NT2/D1 (cell line): ENCODE measurements at regions not wholly inside any gene's neighbourhood (a gene's known extent, or its start where the extent isn't known, plus 50 kb on each side); places are given as distances from the start of the nearest gene placed in this dataset.

Experiments
- SUZ12 ChIP-seq: IDR thresholded peaks from 2 replicates; pipeline ENCODE4 v1.6.1; 2011; ENCODE audit not compliant: insufficient read length, insufficient read depth; ENCODE audit errors: extremely low read depth
- YY1 ChIP-seq: IDR thresholded peaks from 2 replicates; pipeline ENCODE4 v1.6.1; 2011; ENCODE audit not compliant: insufficient read length, insufficient read depth
- ZNF274 ChIP-seq: IDR thresholded peaks from 2 replicates; pipeline ENCODE4 v1.6.1; 2011; ENCODE audit warnings: mild to moderate bottlenecking, low read depth, low read length

- no peak for TF ChIP-seq YY1
- no peak for TF ChIP-seq SUZ12
- TF ChIP-seq ZNF274 = no peak
Measured at GRCh38 chr10:53744746-53745145, 972.2 kb upstream of the MBL2 start.
